ENCODE measurements at regions not wholly inside any gene's neighbourhood (a gene's known extent, or its start where the extent isn't known, plus 50 kb on each side); places are given as distances from the start of the nearest gene placed in this dataset.

- no peak for DNase-seq
- no peak overlapping the region for H3K27ac Mint-ChIP-seq
- Histone ChIP-seq H3K9ac (ENCODE audit: low read length) (no peak overlapping the region), H3K79me2 (ENCODE audit: control insufficient read depth, insufficient read depth, low read length) (no peaks in the 10 kb centered on the region), H4K20me1 (ENCODE audit: control insufficient read depth, insufficient read depth, low read length, poor library complexity, severe bottlenecking) (no peaks in the 10 kb centered on the region), H3K4me2 (replicated peaks; ENCODE audit: low read depth, low read length, poor library complexity, severe bottlenecking) (no peak overlapping the region), H3K4me1 (ENCODE audit: control insufficient read depth in 2 of 2, insufficient read depth in 2 of 2, low read length in 2 of 2) (no peaks in the 10 kb centered on the region), H3K4me3 (ENCODE audit: control extremely low read depth in 1 of 5, extremely low read depth in 1 of 5, insufficient read depth in 1 of 5, low read depth in 2 of 5, low read length in 4 of 5) (no peak overlapping the region), H2AFZ (ENCODE audit: insufficient read depth, low read depth, low read length, poor library complexity, severe bottlenecking) (no peak overlapping the region), H3K36me3 (replicated peaks in 1 of 2; ENCODE audit: control extremely low read depth in 1 of 2, control insufficient read depth in 1 of 2, extremely low read depth in 1 of 2, insufficient read depth in 2 of 2, low read length in 1 of 2) (no peaks in the 10 kb centered on the region), H3K27me3 (replicated peaks in 1 of 4; ENCODE audit: control extremely low read depth in 1 of 4, control insufficient read depth in 3 of 4, insufficient read depth in 4 of 4, low read length in 3 of 4) (no peaks in the 10 kb centered on the region), H3K9me3 (ENCODE audit: control extremely low read depth in 1 of 3, control insufficient read depth in 2 of 3, insufficient read depth in 1 of 3, low read length in 2 of 3) (no peaks in the 10 kb centered on the region), H3K27ac (ENCODE audit: low read length in 2 of 2) (no peak overlapping the region)
- peaks cover 3% of the 10 kb centered on the region for H3K9me3 Mint-ChIP-seq (ENCODE audit: insufficient read depth)
- intact Hi-C loops (cut with micrococcal nuclease): no loop called here
- no peak for TF ChIP-seq EZH2 (IDR thresholded peaks at IDR 0.05; ENCODE audit: borderline replicate concordance, insufficient read depth, low read depth, low read length, poor library complexity, severe bottlenecking)
- no peak for TF ChIP-seq CTCF (IDR thresholded peaks at IDR 0.05)
- ChIA-PET CTCF (no interaction called here), POLR2A (no interaction called here)
- no peak for ATAC-seq (ENCODE audit: low read depth)
- no peaks in the 10 kb centered on the region for H3K27me3 Mint-ChIP-seq
- H3K4me1 Mint-ChIP-seq: no peaks in the 10 kb centered on the region
- 85% methylated on average over 5 of the region's 5 CpGs for WGBS (ENCODE audit: insufficient coverage)
- no peak overlapping the region for H3K4me3 Mint-ChIP-seq
Observed at GRCh38 chr4:12966726-12967125, 517.4 kb downstream of the RAB28 start.

GRCh38 chr4:12965334-12965733 lies 518.8 kb downstream of the RAB28 start:
- H3K36me3 ChIP-seq (replicated peaks in 1 of 2; ENCODE audit: control extremely low read depth in 1 of 2, control insufficient read depth in 1 of 2, extremely low read depth in 1 of 2, insufficient read depth in 2 of 2, low read length in 1 of 2): no peaks in the 10 kb centered on the region
- H3K4me1 Mint-ChIP-seq: no peaks in the 10 kb centered on the region
- no peak overlapping the region for H2AFZ ChIP-seq (ENCODE audit: insufficient read depth, low read depth, low read length, poor library complexity, severe bottlenecking)
- TF ChIP-seq CTCF (IDR thresholded peaks at IDR 0.05) (no peak), EZH2 (IDR thresholded peaks at IDR 0.05; ENCODE audit: borderline replicate concordance, insufficient read depth, low read depth, low read length, poor library complexity, severe bottlenecking) (no peak)
- H3K9me3 ChIP-seq (ENCODE audit: control extremely low read depth in 1 of 3, control insufficient read depth in 2 of 3, insufficient read depth in 1 of 3, low read length in 2 of 3): no peaks in the 10 kb centered on the region
- intact Hi-C loops (cut with micrococcal nuclease): no loop called here
- H3K4me3 Mint-ChIP-seq: no peak overlapping the region
- no peaks in the 10 kb centered on the region for H3K27me3 Mint-ChIP-seq
- no peak overlapping the region for H3K27ac ChIP-seq (ENCODE audit: low read length in 2 of 2)
- peaks cover 3% of the 10 kb centered on the region for H3K9me3 Mint-ChIP-seq (ENCODE audit: insufficient read depth)
- no peaks in the 10 kb centered on the region for H3K4me1 ChIP-seq (ENCODE audit: control insufficient read depth in 2 of 2, insufficient read depth in 2 of 2, low read length in 2 of 2)
- no peak for ATAC-seq (ENCODE audit: low read depth)
- WGBS (ENCODE audit: insufficient coverage): 92% methylated on average over 3 of the region's 4 CpGs
- H3K4me2 ChIP-seq (replicated peaks; ENCODE audit: low read depth, low read length, poor library complexity, severe bottlenecking): no peak overlapping the region
- H3K79me2 ChIP-seq (ENCODE audit: control insufficient read depth, insufficient read depth, low read length): no peaks in the 10 kb centered on the region
- CTCF ChIA-PET: no interaction called here
- no peaks in the 10 kb centered on the region for H4K20me1 ChIP-seq (ENCODE audit: control insufficient read depth, insufficient read depth, low read length, poor library complexity, severe bottlenecking)
- H3K9ac ChIP-seq (ENCODE audit: low read length): no peak overlapping the region
- no peak overlapping the region for H3K4me3 ChIP-seq (ENCODE audit: control extremely low read depth in 1 of 5, extremely low read depth in 1 of 5, insufficient read depth in 1 of 5, low read depth in 2 of 5, low read length in 4 of 5)
- POLR2A ChIA-PET: no interaction called here
- H3K27ac Mint-ChIP-seq: no peak overlapping the region
- DNase-seq: no peak
- H3K27me3 ChIP-seq (replicated peaks in 1 of 4; ENCODE audit: control extremely low read depth in 1 of 4, control insufficient read depth in 3 of 4, insufficient read depth in 4 of 4, low read length in 3 of 4): no peaks in the 10 kb centered on the region

Measured in B cell (primary cell).